ENCODE measurements at regions not wholly inside any gene's neighbourhood (a gene's known extent, or its start where the extent isn't known, plus 50 kb on each side); places are given as distances from the start of the nearest gene placed in this dataset.

GRCh38 chr17:59511726-59512125 is 53.7 kb upstream of the DHX40 start:
- Histone ChIP-seq H3K9me2 (replicated peaks; ENCODE audit: insufficient read depth) (no peaks in the 10 kb centered on the region), H3K27me3 (no peaks in the 10 kb centered on the region), H3K9me3 (ENCODE audit: low read depth) (no peaks in the 10 kb centered on the region), H3K36me3 (replicated peaks; ENCODE audit: insufficient read depth, low read depth) (no peaks in the 10 kb centered on the region), H3K4me1 (ENCODE audit: insufficient read depth) (peaks cover 10% of the 10 kb centered on the region), H3K4me2 (no peak overlapping the region), H2AFZ (no peak overlapping the region), H3K79me2 (no peaks in the 10 kb centered on the region), H3K27ac (no peak overlapping the region), H3K4me3 (no peak overlapping the region), H4K20me1 (ENCODE audit: insufficient read depth, poor library complexity, severe bottlenecking) (no peaks in the 10 kb centered on the region)
- TF ChIP-seq EZH2 (IDR thresholded peaks at IDR 0.05; ENCODE audit: borderline replicate concordance) (no peak), CTCF (IDR thresholded peaks at IDR 0.05; ENCODE audit: poor library complexity) (no peak)
- DNase-seq (ENCODE audit: low spot score), result no peak

DNA sequence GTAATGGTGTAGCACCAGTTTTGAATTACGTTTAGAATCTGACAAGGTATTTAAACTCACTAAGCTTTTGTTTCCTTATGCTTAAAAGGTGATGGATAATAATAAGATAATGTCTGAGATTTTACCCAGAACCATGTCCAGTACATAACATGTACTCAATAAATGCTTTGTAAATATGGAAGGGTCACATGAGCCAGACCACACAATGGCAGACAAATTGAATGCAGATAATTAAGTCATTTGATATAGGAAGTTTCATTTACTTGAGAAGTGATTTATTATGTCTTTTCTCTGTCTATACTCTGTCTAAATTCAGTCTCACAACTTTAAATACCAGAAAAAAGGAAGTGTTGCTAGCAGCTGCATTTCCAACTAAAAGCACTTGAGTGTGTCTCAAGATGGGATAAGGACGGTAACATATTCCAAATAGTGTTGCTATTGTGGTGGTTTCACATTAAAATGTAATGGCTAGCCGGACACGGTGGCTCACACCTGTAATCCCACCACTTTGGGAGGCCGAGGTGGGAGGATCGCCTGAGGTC is 52.5 kb upstream of the DHX40 start:
- no peak overlapping the region for H2AFZ ChIP-seq
- no peak for DNase-seq (ENCODE audit: low spot score)
- 93% methylated on average over 6 of the region's 6 CpGs for WGBS (ENCODE audit: low lambda C conversion rate, missing lambda C conversion rate)
- H3K4me2 ChIP-seq, result no peak overlapping the region
- no peaks in the 10 kb centered on the region for H3K36me3 ChIP-seq (replicated peaks; ENCODE audit: insufficient read depth, low read depth)
- H3K4me1 ChIP-seq (ENCODE audit: insufficient read depth), result peaks cover 10% of the 10 kb centered on the region
- H3K9me3 ChIP-seq (ENCODE audit: low read depth), result no peaks in the 10 kb centered on the region
- no peaks in the 10 kb centered on the region for H4K20me1 ChIP-seq (ENCODE audit: insufficient read depth, poor library complexity, severe bottlenecking)
- H3K27ac ChIP-seq, result no peak overlapping the region
- no peaks in the 10 kb centered on the region for H3K79me2 ChIP-seq
- no peak overlapping the region for H3K4me3 ChIP-seq
- H3K9me2 ChIP-seq (replicated peaks; ENCODE audit: insufficient read depth), result no peaks in the 10 kb centered on the region
- TF ChIP-seq EZH2 (IDR thresholded peaks at IDR 0.05; ENCODE audit: borderline replicate concordance) (no peak), EZH2phosphoT487 (IDR thresholded peaks at IDR 0.05; ENCODE audit: low read depth, severe bottlenecking, unreplicated experiment) (no peak), CTCF (IDR thresholded peaks at IDR 0.05; ENCODE audit: poor library complexity) (no peak)
- no peaks in the 10 kb centered on the region for H3K27me3 ChIP-seq

GRCh38 chr17:59513934-59514841 is 51.2 kb upstream of the DHX40 start:
- no peaks in the 10 kb centered on the region for H4K20me1 ChIP-seq (ENCODE audit: insufficient read depth, poor library complexity, severe bottlenecking)
- no peak overlapping the region for H3K4me2 ChIP-seq
- no peaks in the 10 kb centered on the region for H3K9me3 ChIP-seq (ENCODE audit: low read depth)
- WGBS (ENCODE audit: low lambda C conversion rate, missing lambda C conversion rate), result 51% methylated on average over 8 of the region's 8 CpGs
- peaks cover 10% of the 10 kb centered on the region for H3K4me1 ChIP-seq (ENCODE audit: insufficient read depth)
- no peak for TF ChIP-seq EZH2 (IDR thresholded peaks at IDR 0.05; ENCODE audit: borderline replicate concordance)
- TF ChIP-seq CTCF (IDR thresholded peaks at IDR 0.05; ENCODE audit: poor library complexity), result no peak
- no peak for TF ChIP-seq EZH2phosphoT487 (IDR thresholded peaks at IDR 0.05; ENCODE audit: low read depth, severe bottlenecking, unreplicated experiment)
- no peak overlapping the region for H2AFZ ChIP-seq
- H3K9me2 ChIP-seq (replicated peaks; ENCODE audit: insufficient read depth), result no peaks in the 10 kb centered on the region
- peak overlapping the region; percentile 43 for H3K27ac ChIP-seq
- H3K79me2 ChIP-seq, result no peaks in the 10 kb centered on the region
- peak; percentile 81 for DNase-seq (ENCODE audit: low spot score)
- H3K4me3 ChIP-seq, result no peak overlapping the region
- no peaks in the 10 kb centered on the region for H3K36me3 ChIP-seq (replicated peaks; ENCODE audit: insufficient read depth, low read depth)
- H3K27me3 ChIP-seq, result no peaks in the 10 kb centered on the region

Measured in hepatocyte (in vitro differentiated cells).